ENCODE measurements at regions not wholly inside any gene's neighbourhood (a gene's known extent, or its start where the extent isn't known, plus 50 kb on each side); places are given as distances from the start of the nearest gene placed in this dataset.

GRCh38 chr7:21253740-21254687 lies 173.9 kb upstream of the SP4 start:
- no peak for DNase-seq

DNA sequence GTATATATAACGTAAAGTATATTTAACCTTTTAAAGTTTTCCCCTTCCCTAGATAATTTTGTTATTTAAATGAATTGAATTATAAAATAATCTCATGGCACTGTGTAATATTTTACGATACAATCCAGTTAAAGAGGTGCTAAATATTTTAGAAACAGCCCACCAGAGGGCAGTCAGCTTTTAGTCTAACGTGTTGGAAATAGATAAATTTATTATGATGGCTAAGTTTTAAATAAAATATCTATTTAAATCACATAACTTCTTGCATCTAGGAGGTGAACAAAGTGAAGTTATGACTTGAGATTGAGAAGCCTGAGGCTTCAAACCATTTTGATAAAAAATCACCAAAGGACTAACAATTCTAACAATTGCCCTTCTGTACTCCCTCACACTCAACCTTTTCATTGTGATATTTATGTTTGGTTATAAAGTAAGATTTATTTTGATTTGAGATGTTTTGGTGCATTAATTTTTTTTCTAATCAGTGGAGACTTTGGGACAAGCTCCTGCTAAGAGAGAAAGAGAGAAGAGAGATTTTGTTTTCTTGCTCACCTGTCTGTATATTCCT lies 171.5 kb upstream of the SP4 start:
- no peak for DNase-seq

DNA sequence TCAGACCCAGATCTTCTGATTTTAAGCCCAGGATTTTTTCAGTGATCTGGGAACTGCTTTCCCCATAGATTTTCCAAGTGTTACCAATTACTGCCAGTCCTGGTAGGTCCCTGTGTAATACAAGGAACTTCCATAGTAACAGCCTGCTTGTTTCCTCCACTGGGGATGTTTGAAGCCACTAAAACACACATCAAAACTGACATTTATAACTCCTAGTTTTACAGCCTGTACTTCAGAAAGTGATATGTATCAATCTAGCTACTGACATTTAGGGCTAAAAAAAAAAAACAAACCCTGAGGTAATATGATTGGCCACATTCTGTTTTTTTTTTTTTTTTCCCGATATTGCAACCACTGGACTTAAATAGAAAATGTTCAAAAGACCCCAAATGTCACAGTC lies 166.9 kb upstream of the SP4 start:
- DNase-seq = no peak

DNA sequence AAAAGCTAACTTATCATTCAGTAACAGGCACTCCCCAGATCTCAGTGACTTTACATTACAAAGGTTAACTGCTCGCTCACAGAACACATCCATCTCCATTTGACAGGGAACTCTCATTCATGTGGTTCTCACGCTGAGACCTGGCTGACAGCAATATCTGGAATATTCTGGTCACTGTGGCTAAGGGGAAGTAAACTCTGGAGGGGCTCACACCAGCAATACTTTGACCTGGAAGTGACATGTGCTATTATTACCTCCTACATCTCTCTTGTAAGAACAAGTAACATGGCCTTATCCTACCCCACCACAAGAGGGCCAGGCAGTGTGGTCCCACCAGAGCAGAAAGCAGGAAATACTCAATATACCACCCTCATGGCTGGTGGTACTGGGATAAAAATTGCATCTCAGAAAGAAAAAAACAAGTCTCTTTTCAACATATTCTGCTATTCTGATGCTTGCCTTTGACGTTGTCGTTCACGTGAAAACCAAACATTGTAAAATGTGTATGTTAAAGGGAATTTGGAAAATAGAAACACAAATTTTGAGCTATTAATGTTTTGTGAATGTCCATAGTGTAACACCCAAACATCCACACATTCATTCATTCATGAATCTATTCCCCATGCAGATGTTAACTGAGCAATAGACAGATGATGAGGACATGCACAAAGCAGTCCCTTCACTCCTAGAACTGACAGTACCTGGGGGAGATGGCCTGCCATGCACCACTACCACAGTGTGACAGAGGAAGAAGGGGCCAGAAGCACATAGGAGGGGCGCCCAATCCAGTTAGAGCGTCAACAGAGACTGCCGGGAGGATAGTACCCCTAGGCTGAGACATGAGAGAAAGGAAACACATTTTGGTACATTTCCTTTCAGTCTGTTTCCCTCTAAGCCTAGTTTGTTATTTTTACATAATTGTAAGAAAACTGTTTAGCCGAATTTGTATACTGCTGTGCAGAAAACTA lies 166.0 kb upstream of the SP4 start:
- no peak for DNase-seq

GRCh38 chr7:21269021-21269420 lies 158.9 kb upstream of the SP4 start:
- no peak for DNase-seq

DNA sequence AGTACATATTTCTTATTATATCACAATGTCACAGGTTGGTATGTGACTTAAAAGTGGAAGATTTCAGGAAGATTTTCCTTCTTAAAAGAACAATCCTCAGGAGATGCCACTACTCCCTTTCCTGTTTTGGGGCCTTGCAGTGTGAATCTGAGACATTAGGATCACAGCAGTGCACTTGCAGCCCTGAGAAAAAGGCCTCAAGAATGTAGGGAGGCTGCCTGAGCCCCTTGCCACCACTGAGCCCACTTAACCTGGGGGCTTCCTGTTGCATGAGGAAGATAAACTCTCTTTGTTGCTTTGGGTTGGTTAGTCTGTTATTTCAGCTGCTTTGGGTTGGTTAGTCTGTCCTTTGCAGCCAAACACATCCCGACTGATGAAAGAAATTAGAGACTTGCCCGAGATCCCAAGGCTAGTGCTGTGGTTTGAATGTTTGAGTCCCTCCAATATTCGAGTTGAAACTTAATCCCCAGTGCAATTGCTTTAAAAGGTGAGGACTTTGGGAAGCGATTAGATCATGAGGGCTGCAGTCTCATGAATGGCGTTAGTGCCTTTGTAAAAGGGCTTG lies 151.3 kb upstream of the SP4 start:
- DNase-seq = no peak

DNA sequence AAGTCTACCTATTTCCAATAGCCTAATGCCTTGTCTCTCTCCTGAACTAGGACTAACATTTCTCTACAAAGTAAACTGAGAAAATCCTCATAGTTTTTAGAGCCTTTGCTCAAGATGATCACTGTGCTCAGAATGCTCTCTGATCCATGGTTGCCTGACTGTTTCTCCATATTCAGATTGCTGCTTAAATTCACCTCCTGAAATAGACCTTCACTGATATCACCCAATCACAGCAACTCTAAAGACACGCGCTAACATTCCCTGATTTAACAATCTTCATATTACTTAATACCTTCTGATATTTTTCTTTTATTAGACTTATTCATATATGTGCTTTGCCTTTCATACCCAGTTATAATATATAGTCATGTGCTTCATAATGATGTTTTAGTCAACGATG lies 148.9 kb upstream of the SP4 start:
- no peak for DNase-seq

DNA sequence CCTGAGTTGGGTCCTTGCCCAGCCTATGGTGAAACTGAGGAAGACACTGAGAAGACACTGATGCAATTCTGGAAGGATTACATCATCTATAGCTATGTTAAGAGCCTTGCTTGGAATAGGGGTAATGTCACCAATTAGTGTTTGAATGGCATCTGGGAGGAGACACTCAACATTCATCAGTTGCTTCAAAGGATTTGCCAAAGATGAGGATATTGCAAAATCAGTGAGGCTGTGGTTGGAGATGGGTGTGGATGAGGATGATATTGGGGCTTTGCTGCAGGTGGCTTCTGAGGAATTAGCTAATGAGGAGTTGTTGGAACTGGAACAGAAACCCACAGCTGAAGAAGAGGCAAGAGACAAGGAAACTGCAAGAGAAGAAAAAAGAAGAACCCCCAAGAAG lies 146.7 kb upstream of the SP4 start:
- peak; percentile 86 for DNase-seq

DNA sequence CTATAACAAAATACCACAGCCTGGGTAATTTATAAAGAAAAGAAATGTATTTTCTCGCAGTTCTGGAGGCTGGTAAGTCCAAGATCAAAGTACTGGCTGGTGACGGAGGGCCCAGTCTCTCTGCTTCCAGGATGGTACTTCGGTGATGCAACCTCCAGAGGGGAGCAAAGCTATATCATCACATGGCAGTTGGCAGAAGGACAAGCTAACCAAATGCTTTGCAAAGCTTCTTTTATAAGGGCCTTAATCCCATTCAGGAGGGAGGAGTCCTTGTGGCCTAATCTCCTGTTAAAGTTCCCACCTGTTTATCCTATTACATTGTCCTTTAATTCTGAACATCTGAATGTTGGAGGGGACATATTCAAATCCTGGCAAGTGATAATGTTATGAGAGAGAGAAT lies 134.1 kb upstream of the SP4 start:
- no peak for DNase-seq

- DNase-seq = no peak
Measured at GRCh38 chr7:21299766-21300165, 128.1 kb upstream of the SP4 start.

GRCh38 chr7:21300692-21301091 lies 127.2 kb upstream of the SP4 start:
- DNase-seq = no peak

DNA sequence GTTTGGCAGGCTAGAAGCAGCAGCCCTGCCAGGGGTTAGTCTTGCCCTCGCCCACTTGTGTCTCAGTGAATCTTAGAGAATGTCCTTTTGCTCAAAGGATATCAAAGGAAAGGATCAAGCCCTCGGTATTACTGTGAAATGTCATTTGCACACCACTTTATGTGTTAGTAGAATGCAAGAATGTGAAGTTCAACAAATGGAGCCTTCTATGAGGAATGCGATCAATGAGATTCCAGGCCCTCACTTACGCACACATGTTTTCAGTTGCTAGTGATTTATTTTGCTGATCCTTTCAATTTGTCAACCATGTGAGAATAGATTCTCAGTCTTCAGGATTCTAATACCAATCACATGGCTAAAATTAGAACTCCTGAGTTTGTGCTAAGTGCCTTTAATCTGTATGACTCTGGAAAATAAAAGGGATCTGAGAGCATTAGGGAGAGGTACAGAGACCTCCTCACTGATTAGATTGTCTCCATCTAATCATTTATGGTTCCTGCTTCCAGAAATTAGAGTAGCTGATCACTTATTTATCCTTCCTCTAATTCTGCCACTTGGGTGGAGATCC lies 123.0 kb upstream of the SP4 start:
- DNase-seq = no peak

- no peak for DNase-seq
Measured at GRCh38 chr7:21305455-21306235, 122.2 kb upstream of the SP4 start.

- no peak for DNase-seq
Measured at GRCh38 chr7:21314954-21315353, 112.9 kb upstream of the SP4 start.

DNA sequence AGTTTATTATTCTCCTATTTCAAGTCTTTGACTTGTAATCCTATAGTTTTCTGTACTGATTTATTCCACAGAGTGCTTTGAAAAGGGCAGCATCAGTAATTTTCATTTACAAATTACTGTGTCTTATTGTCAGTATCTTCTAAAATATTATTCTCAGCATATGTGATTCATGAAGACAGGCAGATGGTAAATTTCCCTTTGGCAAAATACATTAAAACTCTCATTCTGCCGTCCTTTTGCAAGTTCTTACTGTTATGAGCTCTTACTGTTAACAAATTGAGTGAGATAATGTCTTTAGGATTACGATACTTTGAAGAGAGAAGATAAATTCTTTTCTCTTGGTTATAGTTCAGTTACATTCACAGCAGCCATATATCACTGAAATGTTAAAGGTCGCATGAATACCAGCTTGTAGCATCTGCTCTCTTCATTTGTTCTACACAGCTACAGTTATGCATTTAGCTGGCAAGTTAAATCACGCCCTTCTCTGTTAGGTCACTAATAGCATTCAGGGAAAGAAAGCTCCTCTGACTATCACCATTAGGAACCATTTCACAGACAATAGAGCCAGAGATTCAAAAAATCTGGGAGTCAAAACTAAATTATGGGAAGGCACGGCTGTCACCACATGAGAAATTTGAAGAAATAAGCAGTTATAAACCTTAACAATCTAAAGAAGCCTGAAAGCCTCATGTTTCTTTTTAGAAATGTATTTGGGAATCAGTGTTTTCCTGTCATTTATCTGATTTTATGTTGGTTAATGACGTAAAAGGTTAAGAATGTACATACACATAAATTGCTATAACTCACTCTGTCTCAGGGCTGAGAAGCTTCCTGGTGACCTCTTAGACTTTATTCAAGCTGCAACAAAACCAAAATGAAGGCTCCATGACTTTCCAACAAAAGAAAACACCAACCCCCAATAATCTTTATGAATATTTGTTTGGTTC lies 109.6 kb upstream of the SP4 start:
- no peak for DNase-seq

DNA sequence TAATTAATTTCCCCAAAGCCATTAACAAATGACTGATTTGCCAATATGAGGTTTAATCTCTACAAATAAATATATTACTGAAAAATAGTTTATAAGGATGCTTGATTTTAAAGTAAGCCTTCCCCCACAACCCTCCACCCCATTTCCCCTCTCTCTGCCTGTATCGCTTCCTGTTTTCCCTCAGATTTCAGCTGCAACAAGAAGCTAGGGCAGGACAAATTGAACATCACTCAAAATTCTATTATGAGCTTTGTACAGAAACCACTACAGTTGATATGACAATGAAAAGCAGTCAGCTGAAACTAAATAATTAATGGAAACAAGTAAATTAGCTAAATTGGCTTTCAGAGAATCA lies 109.0 kb upstream of the SP4 start:
- no peak for DNase-seq

GRCh38 chr7:21326241-21326640 lies 101.6 kb upstream of the SP4 start:
- no peak for DNase-seq

GRCh38 chr7:21326921-21327320 lies 101.0 kb upstream of the SP4 start:
- no peak for DNase-seq

DNA sequence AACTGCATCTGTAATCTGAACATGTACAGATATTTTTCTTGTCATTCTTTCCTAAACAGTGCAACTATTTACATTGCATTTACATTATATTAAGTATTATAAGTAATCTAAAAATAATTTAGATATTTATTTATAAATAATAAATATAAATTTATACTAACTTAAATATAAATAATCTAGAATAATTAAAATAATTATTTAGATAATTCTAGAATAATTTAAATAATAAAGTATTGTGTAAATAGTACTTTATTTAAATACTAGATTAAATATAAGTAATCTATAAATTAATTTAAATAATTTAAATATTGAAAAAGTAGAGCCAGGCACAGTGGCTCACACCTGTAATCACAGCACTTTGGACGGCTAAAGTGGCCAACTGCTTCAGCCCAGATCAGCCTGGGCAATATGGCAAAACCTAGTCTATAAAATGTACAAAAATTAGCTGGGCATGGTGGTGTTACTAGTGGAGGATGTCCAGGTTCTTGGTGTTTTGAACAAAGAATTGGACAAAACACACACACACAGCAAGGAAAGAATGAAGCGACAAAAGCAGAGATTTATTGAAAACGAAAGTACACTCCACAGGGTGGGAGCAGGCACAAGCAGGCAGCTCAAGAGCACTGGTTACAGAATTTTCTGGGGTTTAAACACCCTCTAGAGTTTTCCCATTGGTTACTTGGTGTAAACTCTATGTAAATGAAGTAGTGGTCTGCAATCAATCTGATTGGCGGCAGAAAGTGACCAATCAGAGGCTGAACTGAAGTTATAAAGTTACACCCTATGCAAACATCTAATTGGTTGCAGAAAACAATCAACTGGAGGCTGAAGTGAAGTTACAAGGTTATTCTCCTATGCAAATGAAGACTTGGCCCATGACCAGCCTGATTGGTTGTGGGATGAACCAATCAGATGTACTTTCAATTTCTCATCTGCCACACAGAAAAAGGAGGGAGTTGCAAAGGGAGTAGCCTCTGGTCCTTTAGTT lies 100.2 kb upstream of the SP4 start:
- no peak for DNase-seq
